ENCODE measurements at regions not wholly inside any gene's neighbourhood (a gene's known extent, or its start where the extent isn't known, plus 50 kb on each side); places are given as distances from the start of the nearest gene placed in this dataset.
"Not testable (repeated sequence)": the region's sequence is repeated elsewhere in the genome, so short reads cannot be mapped to it uniquely, and the experiment has no call there.

DNA sequence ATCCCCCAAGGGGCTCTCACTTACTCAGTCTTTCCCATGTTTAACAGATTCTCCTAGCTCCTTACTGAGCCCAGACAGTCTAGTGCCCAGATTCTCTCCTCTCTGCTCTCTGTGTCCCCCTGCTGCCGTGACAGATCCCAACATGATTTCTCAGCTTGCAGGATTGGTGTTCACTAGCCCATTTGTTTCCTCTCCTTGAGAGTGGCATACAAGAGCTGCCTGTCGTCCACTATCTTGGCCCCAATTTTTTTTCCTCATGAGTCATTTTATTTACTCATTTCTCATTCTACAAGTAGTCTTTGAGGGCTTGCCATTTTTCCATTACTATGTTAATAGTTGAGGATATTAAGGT, 199.9 kb upstream of the FN1 start:
- Histone ChIP-seq H3K4me1 (ENCODE audit: control insufficient read depth, insufficient read depth, low read length) (no peaks in the 10 kb centered on the region), H3K27me3 (ENCODE audit: control insufficient read depth in 1 of 2, insufficient read depth in 2 of 2, low read length in 2 of 2) (no peaks in the 10 kb centered on the region)

DNA sequence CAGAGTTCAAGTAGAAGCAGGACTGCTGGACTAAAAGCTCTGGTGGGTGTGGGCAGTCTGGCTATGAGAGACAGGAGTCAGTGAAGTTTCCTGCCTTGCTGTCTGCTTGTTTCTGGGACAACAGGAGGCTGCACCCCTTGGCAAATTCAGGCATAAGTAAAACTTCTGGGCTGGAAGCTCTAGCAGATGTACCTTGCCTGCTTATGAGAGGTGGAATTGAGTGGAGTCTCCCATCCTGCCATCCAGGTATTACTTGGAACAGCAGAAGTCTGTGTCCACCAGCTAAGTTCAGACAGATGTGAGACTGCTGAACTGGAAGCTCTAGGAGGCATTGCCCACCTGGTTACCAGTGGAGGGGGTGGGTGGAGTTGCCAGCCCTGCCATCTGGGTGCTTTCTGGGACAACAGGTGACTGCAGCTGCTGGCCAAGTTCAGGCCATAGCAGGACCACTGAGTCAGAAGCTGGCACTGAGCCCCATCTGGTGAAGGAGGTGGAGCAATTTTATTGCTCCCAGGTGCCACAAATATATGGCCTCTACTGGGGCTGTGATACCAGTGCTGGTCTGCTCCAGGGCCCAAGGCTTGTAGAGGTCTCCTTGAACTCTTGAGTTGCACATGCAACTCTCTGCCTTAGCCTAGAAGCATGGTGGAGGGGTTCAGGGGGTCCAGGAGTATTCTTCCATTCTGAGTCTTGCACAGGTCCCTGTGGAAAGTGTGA, 199.4 kb upstream of the FN1 start:
- no peak overlapping the region for H3K27ac ChIP-seq (ENCODE audit: low read length)
- no peak overlapping the region for H3K9ac ChIP-seq (ENCODE audit: low read length in 2 of 2)
- no peak overlapping the region for H3K4me3 ChIP-seq (ENCODE audit: low read length in 2 of 2)
- H3K4me1 ChIP-seq (ENCODE audit: control insufficient read depth, insufficient read depth, low read length) = no peaks in the 10 kb centered on the region
- H3K36me3 ChIP-seq (ENCODE audit: control insufficient read depth in 2 of 2, insufficient read depth in 2 of 2, low read length in 2 of 2) = no peaks in the 10 kb centered on the region
- no peaks in the 10 kb centered on the region for H3K27me3 ChIP-seq (ENCODE audit: control insufficient read depth in 1 of 2, insufficient read depth in 2 of 2, low read length in 2 of 2)
- H3K9me3 ChIP-seq (ENCODE audit: control insufficient read depth in 2 of 2, low read length in 2 of 2) = no peaks in the 10 kb centered on the region

More for the DNA sequence above, 199.9 kb upstream of the FN1 start:
- H3K36me3 ChIP-seq (ENCODE audit: control insufficient read depth in 2 of 2, insufficient read depth in 2 of 2, low read length in 2 of 2) = no peaks in the 10 kb centered on the region
- no peak overlapping the region for H3K27ac ChIP-seq (ENCODE audit: low read length)
- H3K9ac ChIP-seq (ENCODE audit: low read length in 2 of 2) = no peak overlapping the region
- H3K9me3 ChIP-seq (ENCODE audit: control insufficient read depth in 2 of 2, low read length in 2 of 2) = no peaks in the 10 kb centered on the region
- no peak overlapping the region for H3K4me3 ChIP-seq (ENCODE audit: low read length in 2 of 2)

DNA sequence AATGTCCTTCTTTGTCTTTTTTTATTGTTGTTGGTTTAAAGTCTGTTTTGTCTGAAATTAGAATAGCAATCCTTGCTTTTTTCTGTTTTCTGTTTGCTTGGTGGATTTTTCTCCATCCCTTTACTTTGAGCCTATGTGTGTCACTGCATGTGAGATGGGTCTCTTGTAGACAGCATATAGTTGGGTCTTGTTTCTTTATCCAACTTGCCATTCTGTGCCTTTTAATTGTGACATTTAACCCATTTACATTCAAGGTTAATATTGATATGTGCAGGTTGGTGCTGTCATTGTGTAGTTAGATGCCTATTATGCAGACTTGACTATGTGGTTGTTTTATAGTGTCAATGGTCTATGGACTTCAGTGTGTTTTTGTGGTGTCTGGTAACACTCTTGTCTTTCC, 197.5 kb upstream of the FN1 start:
- no peaks in the 10 kb centered on the region for H3K9me3 ChIP-seq (ENCODE audit: control insufficient read depth in 2 of 2, low read length in 2 of 2)
- H3K4me3 ChIP-seq (ENCODE audit: low read length in 2 of 2) = no peak overlapping the region
- no peaks in the 10 kb centered on the region for H3K27me3 ChIP-seq (ENCODE audit: control insufficient read depth in 1 of 2, insufficient read depth in 2 of 2, low read length in 2 of 2)
- H3K27ac ChIP-seq (ENCODE audit: low read length) = no peak overlapping the region
- no peak overlapping the region for H3K9ac ChIP-seq (ENCODE audit: low read length in 2 of 2)
- H3K4me1 ChIP-seq (ENCODE audit: control insufficient read depth, insufficient read depth, low read length) = no peaks in the 10 kb centered on the region
- H3K36me3 ChIP-seq (ENCODE audit: control insufficient read depth in 2 of 2, insufficient read depth in 2 of 2, low read length in 2 of 2) = no peaks in the 10 kb centered on the region

DNA sequence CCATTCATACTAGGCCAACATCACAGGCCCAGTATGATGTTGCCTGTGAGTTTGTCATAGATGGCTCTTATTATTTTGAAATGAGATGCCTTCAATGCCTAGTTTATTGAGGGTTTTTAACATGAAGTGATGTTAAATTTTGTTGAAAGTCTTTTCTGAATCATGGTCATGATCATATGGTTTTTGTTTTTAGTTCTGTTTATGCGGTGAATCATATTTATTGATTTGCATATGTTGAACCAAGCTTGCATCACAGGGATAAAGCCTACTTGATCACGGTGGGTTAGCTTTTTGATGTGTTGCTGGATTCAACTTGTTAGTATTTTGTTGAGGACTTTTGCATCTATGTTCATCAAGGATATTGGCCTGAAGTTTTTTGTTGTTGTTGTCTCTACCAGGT, 195.8 kb upstream of the FN1 start:
- Histone ChIP-seq H3K4me3 (ENCODE audit: low read length in 2 of 2) (no peak overlapping the region), H3K27me3 (ENCODE audit: control insufficient read depth in 1 of 2, insufficient read depth in 2 of 2, low read length in 2 of 2) (no peaks in the 10 kb centered on the region), H3K36me3 (ENCODE audit: control insufficient read depth in 2 of 2, insufficient read depth in 2 of 2, low read length in 2 of 2) (no peaks in the 10 kb centered on the region), H3K9me3 (ENCODE audit: control insufficient read depth in 2 of 2, low read length in 2 of 2) (no peaks in the 10 kb centered on the region), H3K27ac (ENCODE audit: low read length) (no peak overlapping the region), H3K9ac (ENCODE audit: low read length in 2 of 2) (no peak overlapping the region), H3K4me1 (ENCODE audit: control insufficient read depth, insufficient read depth, low read length) (no peaks in the 10 kb centered on the region)

DNA sequence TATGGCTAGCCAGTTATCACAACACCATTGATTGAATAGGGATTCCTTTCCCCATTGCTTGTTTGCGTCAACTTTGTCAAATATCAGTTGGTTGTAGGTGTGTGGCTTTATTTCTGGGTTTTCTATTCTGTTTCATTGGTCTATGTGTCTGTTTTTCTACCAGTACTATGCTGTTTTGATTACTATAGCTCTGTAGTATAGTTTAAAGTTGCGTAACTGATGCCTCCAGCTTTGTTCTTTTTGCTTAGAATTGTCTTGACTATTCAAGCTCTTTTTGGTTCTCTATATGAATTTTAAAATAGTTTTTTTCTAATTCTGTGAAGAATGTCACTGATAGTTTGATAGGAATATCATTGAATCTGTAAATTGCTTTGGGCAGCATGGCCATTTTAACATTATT, 194.9 kb upstream of the FN1 start:
- not testable (repeated sequence) for H3K4me3 ChIP-seq (ENCODE audit: low read length in 2 of 2); H3K27ac ChIP-seq (ENCODE audit: low read length); H3K9me3 ChIP-seq (ENCODE audit: control insufficient read depth in 2 of 2, low read length in 2 of 2); H3K4me1 ChIP-seq (ENCODE audit: control insufficient read depth, insufficient read depth, low read length); H3K27me3 ChIP-seq (ENCODE audit: control insufficient read depth in 1 of 2, insufficient read depth in 2 of 2, low read length in 2 of 2); H3K36me3 ChIP-seq (ENCODE audit: control insufficient read depth in 2 of 2, insufficient read depth in 2 of 2, low read length in 2 of 2); H3K9ac ChIP-seq (ENCODE audit: low read length in 2 of 2)

DNA sequence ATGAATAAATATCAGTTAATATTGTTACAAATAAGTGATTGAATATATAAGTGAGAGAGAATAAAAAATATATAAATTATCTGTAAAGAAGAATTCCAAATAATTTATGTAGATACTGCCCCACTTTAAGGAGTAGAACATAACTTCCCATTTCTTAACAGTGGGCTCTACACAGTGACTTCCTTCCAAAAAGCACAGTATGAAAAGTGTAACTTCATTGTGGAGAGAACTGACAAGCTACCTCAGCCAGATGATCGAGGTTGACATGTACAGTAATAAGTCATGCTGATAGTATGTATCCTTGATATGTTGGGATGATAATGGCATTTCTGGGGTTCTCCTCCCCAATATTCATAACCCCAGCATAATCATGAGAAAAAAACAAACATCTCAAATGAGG, 191.9 kb upstream of the FN1 start:
- Histone ChIP-seq H3K9ac (ENCODE audit: low read length in 2 of 2) (no peak overlapping the region), H3K27me3 (ENCODE audit: control insufficient read depth in 1 of 2, insufficient read depth in 2 of 2, low read length in 2 of 2) (no peaks in the 10 kb centered on the region), H3K27ac (ENCODE audit: low read length) (no peak overlapping the region), H3K36me3 (ENCODE audit: control insufficient read depth in 2 of 2, insufficient read depth in 2 of 2, low read length in 2 of 2) (no peaks in the 10 kb centered on the region), H3K4me1 (ENCODE audit: control insufficient read depth, insufficient read depth, low read length) (peaks cover 15% of the 10 kb centered on the region), H3K4me3 (ENCODE audit: low read length in 2 of 2) (no peak overlapping the region), H3K9me3 (ENCODE audit: control insufficient read depth in 2 of 2, low read length in 2 of 2) (no peaks in the 10 kb centered on the region)

DNA sequence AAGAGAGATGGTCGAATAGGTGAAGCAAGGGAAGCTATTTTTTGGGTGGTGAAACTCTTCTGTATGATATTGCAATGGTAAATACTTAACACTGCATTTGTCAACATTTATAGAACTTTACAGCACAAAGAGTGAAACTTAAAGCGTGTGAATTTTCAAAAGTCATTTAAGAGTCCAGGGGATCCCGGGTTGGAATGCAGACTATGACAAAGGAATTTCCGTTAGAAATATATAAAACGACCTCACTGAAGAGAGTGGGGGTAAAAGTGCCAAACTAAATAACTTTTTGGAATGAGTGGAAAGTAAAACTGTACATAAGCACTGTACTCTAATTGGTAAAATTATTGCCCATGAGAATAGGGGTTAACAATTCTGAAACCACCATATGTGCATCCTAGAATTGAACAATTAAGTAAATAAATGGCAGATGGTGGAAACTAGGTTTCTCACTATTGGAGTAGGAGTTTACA, 191.0 kb upstream of the FN1 start:
- no peak overlapping the region for H3K4me3 ChIP-seq (ENCODE audit: low read length in 2 of 2)
- H3K27ac ChIP-seq (ENCODE audit: low read length) = no peak overlapping the region
- no peak overlapping the region for H3K9ac ChIP-seq (ENCODE audit: low read length in 2 of 2)
- no peaks in the 10 kb centered on the region for H3K36me3 ChIP-seq (ENCODE audit: control insufficient read depth in 2 of 2, insufficient read depth in 2 of 2, low read length in 2 of 2)
- H3K9me3 ChIP-seq (ENCODE audit: control insufficient read depth in 2 of 2, low read length in 2 of 2) = no peaks in the 10 kb centered on the region
- no peaks in the 10 kb centered on the region for H3K27me3 ChIP-seq (ENCODE audit: control insufficient read depth in 1 of 2, insufficient read depth in 2 of 2, low read length in 2 of 2)
- peaks cover 15% of the 10 kb centered on the region for H3K4me1 ChIP-seq (ENCODE audit: control insufficient read depth, insufficient read depth, low read length)

DNA sequence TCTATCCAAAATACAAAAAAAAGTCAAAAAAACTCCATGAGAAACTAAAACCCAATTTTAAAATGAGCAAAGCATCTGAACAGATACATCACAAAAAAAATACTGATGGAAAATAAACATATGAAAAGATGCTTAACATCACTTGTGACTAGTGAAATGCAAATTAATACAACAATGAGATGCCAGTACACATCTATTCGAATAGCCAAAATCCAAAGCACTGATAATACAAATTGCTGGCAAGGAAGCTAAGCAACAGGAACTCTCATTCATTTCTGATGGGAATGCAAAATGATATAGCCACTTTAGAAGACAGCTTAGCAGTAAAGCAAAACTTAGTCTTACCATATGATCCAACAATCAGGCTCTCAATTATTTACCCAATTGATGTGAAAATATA, 190.2 kb upstream of the FN1 start:
- H3K36me3 ChIP-seq (ENCODE audit: control insufficient read depth in 2 of 2, insufficient read depth in 2 of 2, low read length in 2 of 2) = no peaks in the 10 kb centered on the region
- H3K4me1 ChIP-seq (ENCODE audit: control insufficient read depth, insufficient read depth, low read length) = peaks cover 15% of the 10 kb centered on the region
- H3K27me3 ChIP-seq (ENCODE audit: control insufficient read depth in 1 of 2, insufficient read depth in 2 of 2, low read length in 2 of 2) = no peaks in the 10 kb centered on the region

DNA sequence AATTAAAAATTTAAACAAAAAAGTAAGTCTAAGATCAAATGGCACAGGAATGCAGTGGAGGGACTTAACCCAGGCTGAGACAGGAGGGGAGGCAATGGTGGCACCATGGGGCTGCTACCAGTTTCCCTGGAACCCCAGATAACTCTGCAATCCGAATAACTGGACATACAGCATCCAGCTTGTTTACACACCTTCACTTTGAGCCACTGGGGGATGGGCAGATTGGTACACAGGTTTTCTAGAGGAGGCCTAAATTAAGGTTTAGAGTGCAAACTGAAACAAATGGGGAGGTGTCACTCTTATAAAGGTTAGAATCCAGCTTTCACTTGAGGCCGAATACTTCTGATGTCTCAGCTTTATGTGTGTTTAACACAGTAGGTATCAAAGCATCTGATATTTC, 189.3 kb upstream of the FN1 start:
- no peak overlapping the region for H3K4me3 ChIP-seq (ENCODE audit: low read length in 2 of 2)
- H3K4me1 ChIP-seq (ENCODE audit: control insufficient read depth, insufficient read depth, low read length) = peaks cover 15% of the 10 kb centered on the region
- peak overlapping the region in 1 of 2 donors; percentile 60 for H3K9ac ChIP-seq (ENCODE audit: low read length in 2 of 2)
- no peaks in the 10 kb centered on the region for H3K36me3 ChIP-seq (ENCODE audit: control insufficient read depth in 2 of 2, insufficient read depth in 2 of 2, low read length in 2 of 2)
- peak overlapping the region; percentile 94 for H3K27ac ChIP-seq (ENCODE audit: low read length)
- no peaks in the 10 kb centered on the region for H3K27me3 ChIP-seq (ENCODE audit: control insufficient read depth in 1 of 2, insufficient read depth in 2 of 2, low read length in 2 of 2)
- H3K9me3 ChIP-seq (ENCODE audit: control insufficient read depth in 2 of 2, low read length in 2 of 2) = peaks cover 0 to 5% of the 10 kb centered on the region in 2 donors

More for the DNA sequence above, 190.2 kb upstream of the FN1 start:
- H3K4me3 ChIP-seq (ENCODE audit: low read length in 2 of 2) = peak overlapping the region in 1 of 2 donors; percentile 28
- H3K27ac ChIP-seq (ENCODE audit: low read length) = no peak overlapping the region
- H3K9ac ChIP-seq (ENCODE audit: low read length in 2 of 2) = peak overlapping the region in 1 of 2 donors; percentile 60
- no peaks in the 10 kb centered on the region for H3K9me3 ChIP-seq (ENCODE audit: control insufficient read depth in 2 of 2, low read length in 2 of 2)

DNA sequence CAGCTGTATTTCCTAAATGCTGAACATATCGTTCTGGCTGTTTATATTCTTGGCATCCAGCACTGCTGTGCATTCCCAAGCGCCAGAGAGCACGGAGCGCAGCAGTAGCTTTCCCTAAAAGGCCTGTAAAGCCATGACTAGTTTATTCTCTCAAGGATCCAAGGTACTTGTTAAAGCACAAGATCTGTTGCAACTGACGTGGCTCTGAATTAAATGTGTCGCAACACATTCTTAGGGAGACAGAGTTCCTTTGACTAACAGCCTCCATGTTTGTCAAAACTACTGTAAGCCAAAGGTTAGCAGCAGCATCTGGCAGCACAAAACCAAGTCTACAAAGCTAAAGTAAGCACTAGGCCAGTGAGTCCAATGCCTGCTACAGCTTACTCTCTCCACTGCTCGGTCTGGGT, 188.6 kb upstream of the FN1 start:
- Histone ChIP-seq H3K27ac (ENCODE audit: low read length) (peak overlapping the region; percentile 94), H3K36me3 (ENCODE audit: control insufficient read depth in 2 of 2, insufficient read depth in 2 of 2, low read length in 2 of 2) (no peaks in the 10 kb centered on the region), H3K27me3 (ENCODE audit: control insufficient read depth in 1 of 2, insufficient read depth in 2 of 2, low read length in 2 of 2) (no peaks in the 10 kb centered on the region), H3K4me3 (ENCODE audit: low read length in 2 of 2) (peak overlapping the region in 1 of 2 donors; percentile 8), H3K4me1 (ENCODE audit: control insufficient read depth, insufficient read depth, low read length) (peaks cover 15% of the 10 kb centered on the region), H3K9me3 (ENCODE audit: control insufficient read depth in 2 of 2, low read length in 2 of 2) (peaks cover 0 to 5% of the 10 kb centered on the region in 2 donors), H3K9ac (ENCODE audit: low read length in 2 of 2) (peak overlapping the region; percentile 22 to 60)

DNA sequence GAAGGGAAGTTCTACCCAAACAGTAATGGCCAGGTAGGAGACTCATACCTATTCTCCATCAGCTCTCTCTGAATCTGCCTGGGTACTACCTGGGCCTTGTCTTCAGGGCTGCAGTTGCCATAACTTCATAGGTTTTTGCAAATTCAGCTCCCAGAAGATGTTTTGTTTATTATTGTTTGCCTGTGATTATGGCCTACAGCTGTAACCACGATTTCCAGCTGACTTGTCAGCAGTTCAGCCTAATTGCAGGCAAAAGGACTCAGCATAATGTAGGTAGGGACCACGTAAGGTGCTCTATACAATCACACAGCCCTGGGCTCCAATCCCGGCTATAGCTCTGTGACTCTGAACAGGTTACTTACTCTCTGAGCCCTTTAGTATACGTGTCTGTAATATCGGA, 187.0 kb upstream of the FN1 start:
- H3K27me3 ChIP-seq (ENCODE audit: control insufficient read depth in 1 of 2, insufficient read depth in 2 of 2, low read length in 2 of 2) = no peaks in the 10 kb centered on the region
- no peaks in the 10 kb centered on the region for H3K36me3 ChIP-seq (ENCODE audit: control insufficient read depth in 2 of 2, insufficient read depth in 2 of 2, low read length in 2 of 2)
- no peak overlapping the region for H3K4me3 ChIP-seq (ENCODE audit: low read length in 2 of 2)
- H3K9me3 ChIP-seq (ENCODE audit: control insufficient read depth in 2 of 2, low read length in 2 of 2) = peaks cover 0 to 5% of the 10 kb centered on the region in 2 donors
- peak overlapping the region in 1 of 2 donors; percentile 46 for H3K9ac ChIP-seq (ENCODE audit: low read length in 2 of 2)
- peak overlapping the region; percentile 94 for H3K27ac ChIP-seq (ENCODE audit: low read length)
- H3K4me1 ChIP-seq (ENCODE audit: control insufficient read depth, insufficient read depth, low read length) = peaks cover 15% of the 10 kb centered on the region
